AG09309 (cell line): ENCODE measurements at regions not wholly inside any gene's neighbourhood (a gene's known extent, or its start where the extent isn't known, plus 50 kb on each side); places are given as distances from the start of the nearest gene placed in this dataset.

Source experiments
- DNase-seq: peaks from one replicate; pipeline ENCODE4 v3.0.0-alpha.2; 2010; ENCODE audit warnings: low read depth
- H3K4me3 ChIP-seq: 2 replicates; pipeline ENCODE4 v1.5.1; 2011; ENCODE audit warnings: mild to moderate bottlenecking, low read depth, low read length, moderate library complexity; ENCODE audit not compliant: control insufficient read depth
- TF ChIP-seq, protein P1 (sequence below): IDR thresholded peaks from 2 replicates; pipeline ENCODE4 v1.5.1; 2011; ENCODE audit warnings: mild to moderate bottlenecking, low read depth, low read length, inconsistent platforms; ENCODE audit not compliant: insufficient read depth, control insufficient read depth; ENCODE audit errors: missing control alignments

DNA sequence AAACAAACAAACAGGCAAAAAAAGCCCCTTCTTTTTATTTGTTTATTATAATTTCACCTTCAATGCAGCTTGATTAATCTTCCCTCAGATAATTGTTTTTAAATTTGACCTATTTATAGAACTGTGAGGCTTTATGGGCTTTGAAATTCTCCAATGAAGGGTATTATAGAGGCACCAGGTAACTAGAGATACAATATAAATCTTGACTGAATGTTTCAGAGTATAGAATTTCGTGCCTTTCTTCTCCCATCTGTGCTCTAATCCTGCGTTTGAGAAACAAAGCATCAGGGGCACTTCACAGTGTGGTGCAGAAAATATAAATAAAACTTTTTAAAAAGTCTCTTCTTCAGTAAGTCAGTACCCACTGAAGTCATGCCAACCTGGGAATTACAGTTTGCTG, 120.9 kb downstream of the ANKRD50 start:
- no peak overlapping the region for H3K4me3 ChIP-seq
- TF ChIP-seq, protein P1, sequence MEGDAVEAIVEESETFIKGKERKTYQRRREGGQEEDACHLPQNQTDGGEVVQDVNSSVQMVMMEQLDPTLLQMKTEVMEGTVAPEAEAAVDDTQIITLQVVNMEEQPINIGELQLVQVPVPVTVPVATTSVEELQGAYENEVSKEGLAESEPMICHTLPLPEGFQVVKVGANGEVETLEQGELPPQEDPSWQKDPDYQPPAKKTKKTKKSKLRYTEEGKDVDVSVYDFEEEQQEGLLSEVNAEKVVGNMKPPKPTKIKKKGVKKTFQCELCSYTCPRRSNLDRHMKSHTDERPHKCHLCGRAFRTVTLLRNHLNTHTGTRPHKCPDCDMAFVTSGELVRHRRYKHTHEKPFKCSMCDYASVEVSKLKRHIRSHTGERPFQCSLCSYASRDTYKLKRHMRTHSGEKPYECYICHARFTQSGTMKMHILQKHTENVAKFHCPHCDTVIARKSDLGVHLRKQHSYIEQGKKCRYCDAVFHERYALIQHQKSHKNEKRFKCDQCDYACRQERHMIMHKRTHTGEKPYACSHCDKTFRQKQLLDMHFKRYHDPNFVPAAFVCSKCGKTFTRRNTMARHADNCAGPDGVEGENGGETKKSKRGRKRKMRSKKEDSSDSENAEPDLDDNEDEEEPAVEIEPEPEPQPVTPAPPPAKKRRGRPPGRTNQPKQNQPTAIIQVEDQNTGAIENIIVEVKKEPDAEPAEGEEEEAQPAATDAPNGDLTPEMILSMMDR, result no peak

DNA sequence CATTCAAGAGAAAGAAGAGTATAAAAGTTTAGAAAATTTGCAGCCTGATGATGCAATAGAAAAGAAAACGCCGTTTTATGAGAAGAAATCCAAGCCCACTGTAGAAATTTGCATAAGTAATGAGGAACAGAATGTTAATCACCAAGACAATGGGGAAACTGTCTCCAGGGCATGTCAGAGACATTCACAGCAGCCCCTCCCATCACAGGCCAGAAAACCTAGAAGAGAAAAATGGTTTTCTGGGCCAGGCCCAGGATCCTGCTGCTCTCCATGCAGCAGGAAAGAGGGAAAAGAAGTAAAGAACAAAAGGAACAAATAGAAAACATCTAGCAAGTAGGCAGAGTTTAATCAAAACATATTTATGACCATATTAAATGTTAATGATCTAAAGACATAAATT, 119.0 kb downstream of the ANKRD50 start:
- TF ChIP-seq, protein P1, result no peak
- no peak overlapping the region for H3K4me3 ChIP-seq

More for the DNA sequence above, 120.9 kb downstream of the ANKRD50 start:
- DNase-seq, result no peak

GRCh38 chr4:124594945-124595344, 117.6 kb downstream of the ANKRD50 start:
- no peak overlapping the region for H3K4me3 ChIP-seq
- TF ChIP-seq, protein P1, result no peak
- DNase-seq, result no peak

More for the DNA sequence above, 119.0 kb downstream of the ANKRD50 start:
- DNase-seq, result no peak

GRCh38 chr4:124596816-124597215, 115.7 kb downstream of the ANKRD50 start:
- TF ChIP-seq, protein P1, result no peak
- H3K4me3 ChIP-seq, result no peak overlapping the region
- DNase-seq, result no peak

GRCh38 chr4:124610211-124610610, 102.3 kb downstream of the ANKRD50 start:
- TF ChIP-seq, protein P1, result no peak
- DNase-seq, result no peak

More at GRCh38 chr4:124610211-124610610, 102.3 kb downstream of the ANKRD50 start:
- H3K4me3 ChIP-seq, result no peak overlapping the region
